ENCODE measurements at regions not wholly inside any gene's neighbourhood (a gene's known extent, or its start where the extent isn't known, plus 50 kb on each side); places are given as distances from the start of the nearest gene placed in this dataset.

- no peak for TF ChIP-seq CTCF (IDR thresholded peaks at IDR 0.05)
- TF ChIP-seq ZFX (IDR thresholded peaks at IDR 0.05; ENCODE audit: borderline replicate concordance) = no peak
These were observed 296.2 kb downstream of the SEC14L1 start for GRCh38 chr17:77437017-77437416.

Data from 22Rv1 (cell line).